H1 (cell line): ENCODE measurements at regions not wholly inside any gene's neighbourhood (a gene's known extent, or its start where the extent isn't known, plus 50 kb on each side); places are given as distances from the start of the nearest gene placed in this dataset.

Experiments
- CTCF ChIP-seq, 3 experiments: IDR thresholded peaks; 1 replicate in 2 of 3; 2 replicates in 1 of 3; pipeline versions ENCODE4 v1.5.1 to v1.6.1; 2011; ENCODE audit warnings: low read length in 3 of 3, mild to moderate bottlenecking in 3 of 3, inconsistent platforms in 2 of 3, low read depth in 1 of 3, moderate library complexity in 1 of 3; ENCODE audit not compliant: insufficient read depth in 1 of 3; ENCODE audit errors: control extremely low read depth in 1 of 3
- GABPA ChIP-seq: IDR thresholded peaks from 2 replicates; pipeline ENCODE4 v1.6.1; 2011; ENCODE audit warnings: mild to moderate bottlenecking, low read length, moderate library complexity, borderline replicate concordance; ENCODE audit not compliant: insufficient read depth
- POLR2A ChIP-seq, 2 experiments: IDR thresholded peaks; 1 replicate in 1 of 2; 2 replicates in 1 of 2; pipeline ENCODE4 v1.6.1; 2011; ENCODE audit warnings: low read depth in 2 of 2, low read length in 2 of 2, mild to moderate bottlenecking in 2 of 2; ENCODE audit errors: control extremely low read depth in 1 of 2
- RAD21 ChIP-seq, 2 experiments: IDR thresholded peaks in 1 of 2; conservative IDR thresholded peaks in 1 of 2; 2 replicates each; pipeline ENCODE4 v1.6.1; 2011; ENCODE audit warnings: low read depth in 2 of 2, low read length in 2 of 2, improper control_type of control experiment in 1 of 2, inconsistent platforms in 1 of 2, mild to moderate bottlenecking in 1 of 2, moderate library complexity in 1 of 2
- SUZ12 ChIP-seq: fragments of 200-600 bp; sonication (generic); IDR thresholded peaks from 2 replicates; pipeline ENCODE4 v1.6.1; 2012; ENCODE audit warnings: mild to moderate bottlenecking, inconsistent platforms, low read length, moderate library complexity, mixed read lengths
- YY1 ChIP-seq: IDR thresholded peaks from 2 replicates; pipeline ENCODE4 v1.6.1; 2011; ENCODE audit warnings: low read depth, mild to moderate bottlenecking, low read length

- TF ChIP-seq CTCF (IDR thresholded peaks at IDR 0.05; ENCODE audit: control extremely low read depth in 1 of 3, insufficient read depth in 1 of 3, low read depth in 1 of 3, low read length in 3 of 3) (no peak), RAD21 (IDR thresholded peaks at IDR 0.05 in 1 of 2, conservative IDR thresholded peaks at IDR 0.05 in 1 of 2; ENCODE audit: low read depth in 2 of 2, low read length in 2 of 2) (no peak), POLR2A (IDR thresholded peaks at IDR 0.05; ENCODE audit: control extremely low read depth in 1 of 2, low read depth in 2 of 2, low read length in 2 of 2) (no peak), GABPA (no peak), YY1 (no peak), SUZ12 (no peak)
Measured at GRCh38 chr12:92478692-92479091, 224.1 kb upstream of the PLEKHG7 start.
